OCI-LY7 (cell line): ENCODE measurements at regions not wholly inside any gene's neighbourhood (a gene's known extent, or its start where the extent isn't known, plus 50 kb on each side); places are given as distances from the start of the nearest gene placed in this dataset.

Experiments
- BruUV-seq: library from RNA; stranded (reverse); fragments of 400-500 nt; replicated peaks from 2 replicates; lab custom pipeline; 2021; lab: Mats Ljungman, UMichigan
- CTCF ChIA-PET: fragments of 300-600 bp; sonication (Branson Sonifier 250); formaldehyde crosslinking; loops from one replicate; lab custom pipeline; 2022; ENCODE audit warnings: antibody characterized with exemption; ENCODE audit not compliant: unreplicated experiment; lab: Charles Lee
- POLR2A ChIA-PET: fragments of 300-600 bp; sonication (Branson Sonifier 250); formaldehyde crosslinking; loops from one replicate; lab custom pipeline; 2022; ENCODE audit warnings: antibody characterized with exemption; lab: Charles Lee
- DNase-seq: peaks from one replicate; pipeline ENCODE4 v3.0.0-alpha.2; 2015; ENCODE audit warnings: low spot score
- H2AFZ ChIP-seq: fragments of 200-600 bp; sonication (generic), shearing (Covaris generic); 2 replicates; pipeline ENCODE4 v1.6.1; 2014; ENCODE audit warnings: mild to moderate bottlenecking, antibody characterized with exemption, low read length, moderate library complexity
- H3K27ac ChIP-seq: fragments of 200-600 bp; sonication (generic); 2 replicates; pipeline ENCODE4 v1.5.1; 2014; ENCODE audit warnings: mixed run types, low read depth, mild to moderate bottlenecking, moderate library complexity, low read length, inconsistent platforms; ENCODE audit not compliant: poor library complexity, severe bottlenecking
- H3K36me3 ChIP-seq: fragments of 200-600 bp; sonication (generic); 2 replicates; pipeline ENCODE4 v1.6.1; 2014; ENCODE audit warnings: mild to moderate bottlenecking, antibody characterized with exemption, low read length, moderate library complexity, mixed read lengths; ENCODE audit not compliant: insufficient read depth
- H3K4me1 ChIP-seq: fragments of 200-600 bp; sonication (generic); 2 replicates; pipeline ENCODE4 v1.5.1; 2014; ENCODE audit warnings: mild to moderate bottlenecking, low read length; ENCODE audit not compliant: insufficient read depth, poor library complexity, severe bottlenecking
- H3K4me2 ChIP-seq: fragments of 200-600 bp; sonication (generic); 2 replicates; pipeline ENCODE4 v1.6.1; 2014; ENCODE audit warnings: mild to moderate bottlenecking, low read length
- H3K4me3 ChIP-seq: fragments of 200-600 bp; sonication (generic); 2 replicates; pipeline ENCODE4 v1.5.1; 2014; ENCODE audit warnings: mild to moderate bottlenecking, low read depth, low read length; ENCODE audit not compliant: poor library complexity, severe bottlenecking
- H3K79me2 ChIP-seq: fragments of 200-600 bp; sonication (generic); 2 replicates; pipeline ENCODE4 v1.6.1; 2016; ENCODE audit warnings: low read depth, mild to moderate bottlenecking, low read length, moderate library complexity, mixed read lengths; ENCODE audit not compliant: insufficient read depth
- H3K9me2 ChIP-seq: fragments of 200-600 bp; sonication (generic); 2 replicates; pipeline ENCODE4 v1.6.1; 2016; ENCODE audit warnings: mild to moderate bottlenecking, low read length, mixed read lengths; ENCODE audit not compliant: insufficient read depth
- H3K9me3 ChIP-seq: fragments of 200-600 bp; sonication (generic); 2 replicates; pipeline ENCODE4 v1.6.1; 2014; ENCODE audit warnings: mild to moderate bottlenecking, mixed run types, low read length, mixed read lengths
- H4K20me1 ChIP-seq: fragments of 200-600 bp; sonication (generic); 2 replicates; pipeline ENCODE4 v1.6.1; 2014; ENCODE audit warnings: mild to moderate bottlenecking, antibody characterized with exemption, low read length, moderate library complexity, mixed read lengths; ENCODE audit not compliant: insufficient read depth
- CTCF ChIP-seq: fragments of 200-600 bp; sonication (generic); conservative IDR thresholded peaks from 2 replicates; pipeline ENCODE4 v1.5.1; 2014; ENCODE audit warnings: mild to moderate bottlenecking, antibody characterized with exemption, low read length, moderate library complexity, mixed read lengths
- EZH2phosphoT487 ChIP-seq: fragments of 200-600 bp; sonication (generic); IDR thresholded peaks from 2 replicates; pipeline ENCODE4 v1.6.1; 2018; ENCODE audit warnings: low read depth, borderline replicate concordance, mild to moderate bottlenecking, mixed run types, antibody characterized with exemption, low read length, moderate library complexity, mixed read lengths
- intact Hi-C: fragments of 100-400 bp; cut with micrococcal nuclease; formaldehyde crosslinking; loops from one replicate; pipeline ENCODE4 v1.10.0; 2022; ENCODE audit not compliant: unreplicated experiment

- no TSS peak for BruUV-seq
- ChIA-PET CTCF (no interaction called here), POLR2A (no interaction called here)
- Histone ChIP-seq H3K9me2 (no peaks in the 10 kb centered on the region), H3K36me3 (no peaks in the 10 kb centered on the region), H4K20me1 (no peaks in the 10 kb centered on the region), H3K4me3 (no peak overlapping the region), H3K4me1 (no peaks in the 10 kb centered on the region), H3K4me2 (no peak overlapping the region), H3K79me2 (no peaks in the 10 kb centered on the region), H3K9me3 (no peaks in the 10 kb centered on the region), H2AFZ (no peak overlapping the region), H3K27ac (no peak overlapping the region)
- no peak for TF ChIP-seq EZH2phosphoT487
- no peak for TF ChIP-seq CTCF
- no peak for DNase-seq
- intact Hi-C loops = no loop called here
Observed at GRCh38 chr3:73813291-73813690, 188.6 kb upstream of the PDZRN3 start.

- BruUV-seq = no TSS peak
- CTCF ChIA-PET = no interaction called here
Observed at GRCh38 chr3:73812054-73812453, 187.3 kb upstream of the PDZRN3 start.

More at GRCh38 chr3:73812054-73812453, 187.3 kb upstream of the PDZRN3 start:
- DNase-seq = no peak
- H3K27ac ChIP-seq = no peak overlapping the region
- intact Hi-C loops = no loop called here
- H3K4me3 ChIP-seq = no peak overlapping the region
- TF ChIP-seq CTCF (no peak), EZH2phosphoT487 (no peak)
- no peaks in the 10 kb centered on the region for H3K9me2 ChIP-seq
- no peak overlapping the region for H3K4me2 ChIP-seq
- H3K36me3 ChIP-seq = no peaks in the 10 kb centered on the region
- no peaks in the 10 kb centered on the region for H3K9me3 ChIP-seq
- H3K79me2 ChIP-seq = no peaks in the 10 kb centered on the region
- H3K4me1 ChIP-seq = no peaks in the 10 kb centered on the region
- POLR2A ChIA-PET = no interaction called here
- H4K20me1 ChIP-seq = no peaks in the 10 kb centered on the region
- H2AFZ ChIP-seq = no peak overlapping the region
